HG02759 (cell line): ENCODE measurements at regions not wholly inside any gene's neighbourhood (a gene's known extent, or its start where the extent isn't known, plus 50 kb on each side); places are given as distances from the start of the nearest gene placed in this dataset.

Source experiments
- ATAC-seq: cut with Tn5 transposase; IDR thresholded peaks from one replicate; pipeline ENCODE4 v1.9.1; 2021; ENCODE audit warnings: mild to moderate bottlenecking, moderate library complexity; ENCODE audit not compliant: unreplicated experiment

GRCh38 chr6:129920103-129920798 is 59.1 kb upstream of the TMEM244 start:
- no peak for ATAC-seq

- ATAC-seq = no peak
Measured at GRCh38 chr6:129911732-129912131, 50.6 kb upstream of the TMEM244 start.
